WTC11 (cell line): ENCODE measurements at regions not wholly inside any gene's neighbourhood (a gene's known extent, or its start where the extent isn't known, plus 50 kb on each side); places are given as distances from the start of the nearest gene placed in this dataset.

Experiments
- ATAC-seq: fragments of 200-7000 bp; cut with Tn5 transposase; 2 replicates; pipeline ENCODE4 v1.10.0; 2021; ENCODE audit warnings: mild to moderate bottlenecking, moderate library complexity
- CTCF ChIA-PET: fragments of 300-600 bp; sonication (Branson Sonifier 250); formaldehyde crosslinking; loops from one replicate; lab custom pipeline; 2021; ENCODE audit warnings: antibody characterized with exemption; lab: Charles Lee
- POLR2A ChIA-PET: fragments of 350-600 bp; sonication (Branson Sonifier 250); formaldehyde crosslinking; loops from one replicate; lab custom pipeline; 2021; ENCODE audit warnings: antibody characterized with exemption; lab: Charles Lee
- DNase-seq: peaks from one replicate; pipeline ENCODE4 v3.0.0; 2021; ENCODE audit warnings: low spot score
- H3K27ac Mint-ChIP-seq: 2 replicates; pipeline ENCODE4 v1.8.0; 2021; ENCODE audit warnings: mixed read lengths
- H3K27me3 Mint-ChIP-seq: 2 replicates; pipeline ENCODE4 v1.8.0; 2021; ENCODE audit warnings: low read depth, mild to moderate bottlenecking, moderate library complexity, mixed read lengths
- H3K36me3 Mint-ChIP-seq: 2 replicates; pipeline ENCODE4 v1.8.0; 2021; ENCODE audit warnings: mixed read lengths
- H3K4me1 Mint-ChIP-seq: 2 replicates; pipeline ENCODE4 v1.8.0; 2022; ENCODE audit warnings: mixed read lengths
- H3K4me3 Mint-ChIP-seq: 2 replicates; pipeline ENCODE4 v1.8.0; 2021; ENCODE audit warnings: mild to moderate bottlenecking, moderate library complexity, mixed read lengths
- H3K9me3 Mint-ChIP-seq: 2 replicates; pipeline ENCODE4 v1.8.0; 2021; ENCODE audit warnings: mixed read lengths
- GTF2I ChIP-seq: fragments of 250-450 bp; sonication (Bioruptor Pico); conservative IDR thresholded peaks from 2 replicates; pipeline ENCODE4 v1.4.0; 2021; ENCODE audit warnings: mild to moderate bottlenecking
- JUN ChIP-seq: sonication (generic); formaldehyde crosslinking; IDR thresholded peaks from 2 replicates; pipeline ENCODE4 v1.8.0; 2023; ENCODE audit warnings: mild to moderate bottlenecking, missing genetic modification reagents
- MYBL2 ChIP-seq: sonication (generic); formaldehyde crosslinking; IDR thresholded peaks from 2 replicates; pipeline ENCODE4 v1.8.1; 2023; ENCODE audit warnings: mild to moderate bottlenecking, moderate library complexity, missing genetic modification reagents
- NFATC4 ChIP-seq: fragments of 250-450 bp; sonication (Bioruptor Pico); IDR thresholded peaks from 2 replicates; pipeline ENCODE4 v1.9.0; 2021; ENCODE audit warnings: mild to moderate bottlenecking
- NR3C1 ChIP-seq: sonication (generic); formaldehyde crosslinking; conservative IDR thresholded peaks from 2 replicates; pipeline ENCODE4 v1.8.1; 2023; ENCODE audit warnings: low read depth, mild to moderate bottlenecking, missing genetic modification reagents
- OVOL2 ChIP-seq: fragments of 250-450 bp; sonication (Bioruptor Pico); IDR thresholded peaks from 2 replicates; pipeline ENCODE4 v1.9.0; 2021; ENCODE audit warnings: mild to moderate bottlenecking, borderline replicate concordance
- RORB ChIP-seq: fragments of 250-450 bp; sonication (Bioruptor Pico); IDR thresholded peaks from 2 replicates; pipeline ENCODE4 v1.9.0; 2021; ENCODE audit warnings: mild to moderate bottlenecking
- ZBTB21 ChIP-seq: sonication (generic); formaldehyde crosslinking; IDR thresholded peaks from 2 replicates; pipeline ENCODE4 v1.8.1; 2023; ENCODE audit warnings: mild to moderate bottlenecking, missing genetic modification reagents, borderline replicate concordance
- ZNF121 ChIP-seq: sonication (generic); formaldehyde crosslinking; IDR thresholded peaks from 2 replicates; pipeline ENCODE4 v1.8.0; 2023; ENCODE audit warnings: missing genetic modification reagents
- ZNF317 ChIP-seq: sonication (generic); formaldehyde crosslinking; IDR thresholded peaks from 2 replicates; pipeline ENCODE4 v1.8.1; 2023; ENCODE audit warnings: low read depth, mild to moderate bottlenecking, moderate library complexity, missing genetic modification reagents, borderline replicate concordance
- TF ChIP-seq, protein P1 (sequence below): fragments of 250-450 bp; sonication (Bioruptor Pico); IDR thresholded peaks from 2 replicates; pipeline ENCODE4 v1.9.0; 2021; ENCODE audit warnings: mild to moderate bottlenecking
- TF ChIP-seq, protein P2 (sequence below): sonication (generic); formaldehyde crosslinking; IDR thresholded peaks from 2 replicates; pipeline ENCODE4 v1.8.0; 2022; ENCODE audit warnings: mild to moderate bottlenecking, missing genetic modification reagents
- TF ChIP-seq, protein P3 (sequence below): sonication (generic); formaldehyde crosslinking; conservative IDR thresholded peaks from 2 replicates; pipeline ENCODE4 v1.8.1; 2022; ENCODE audit warnings: mild to moderate bottlenecking, missing genetic modification reagents
- TF ChIP-seq, protein P4 (sequence below): sonication (generic); formaldehyde crosslinking; IDR thresholded peaks from 2 replicates; pipeline ENCODE4 v1.8.1; 2022; ENCODE audit warnings: missing genetic modification reagents, borderline replicate concordance
- TF ChIP-seq, protein P5 (sequence below): sonication (generic); formaldehyde crosslinking; conservative IDR thresholded peaks from 2 replicates; pipeline ENCODE4 v1.8.1; 2023; ENCODE audit warnings: mild to moderate bottlenecking, low read depth, missing genetic modification reagents, moderate library complexity
- TF ChIP-seq, protein P6 (sequence below): sonication (generic); formaldehyde crosslinking; IDR thresholded peaks from 2 replicates; pipeline ENCODE4 v1.8.0; 2023; ENCODE audit warnings: mild to moderate bottlenecking, missing genetic modification reagents
- TF ChIP-seq, protein P7 (sequence below): sonication (generic); formaldehyde crosslinking; IDR thresholded peaks from 2 replicates; pipeline ENCODE4 v1.8.0; 2023; ENCODE audit warnings: missing genetic modification reagents
- TF ChIP-seq, protein P8 (sequence below): sonication (generic); formaldehyde crosslinking; IDR thresholded peaks from 2 replicates; pipeline ENCODE4 v1.8.0; 2022; ENCODE audit warnings: mild to moderate bottlenecking, missing genetic modification reagents

DNA sequence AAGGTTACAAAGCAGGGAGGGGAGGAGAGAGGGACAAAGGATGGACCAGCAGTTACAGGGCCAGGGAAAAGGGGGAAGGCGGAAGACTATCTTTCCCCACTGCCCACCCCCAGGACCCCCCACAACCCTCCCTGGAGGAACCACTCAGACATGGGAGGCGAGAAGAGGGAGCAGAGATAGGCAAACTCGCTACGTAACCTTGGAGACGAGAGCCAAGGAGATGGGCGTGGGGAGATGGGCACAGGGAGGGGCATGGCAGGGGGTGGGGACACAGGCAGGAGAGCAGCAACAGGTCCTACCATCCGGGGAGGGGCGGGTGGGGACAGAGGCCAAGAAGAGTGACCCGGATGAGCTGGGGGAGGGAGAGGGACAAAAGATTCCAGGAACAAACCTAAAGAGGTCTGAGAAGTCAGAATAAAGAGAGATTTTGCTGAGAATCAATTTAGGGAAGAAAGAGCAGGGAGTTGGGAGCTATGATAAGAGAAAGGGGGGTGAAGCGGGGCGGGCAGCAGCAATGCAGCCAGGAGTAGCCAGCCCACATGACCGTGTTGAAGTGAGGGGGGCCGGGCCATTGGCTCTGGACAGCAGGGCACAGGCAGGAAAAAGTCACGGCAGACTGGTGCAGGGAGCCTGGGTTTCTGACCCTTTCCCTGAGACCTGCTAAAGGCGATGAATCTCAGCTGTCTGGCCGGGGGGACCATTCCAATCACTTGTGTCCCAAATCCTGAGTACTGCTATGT is 128.4 kb downstream of the BUD13 start:
- TF ChIP-seq ZNF121 (CRISPR knock-in tag) (no peak), NR3C1 (CRISPR knock-in tag) (no peak), OVOL2 (CRISPR knock-in tag) (no peak), RORB (no peak), NFATC4 (CRISPR knock-in tag) (no peak), JUN (CRISPR knock-in tag) (no peak)
- TF ChIP-seq, protein P1, sequence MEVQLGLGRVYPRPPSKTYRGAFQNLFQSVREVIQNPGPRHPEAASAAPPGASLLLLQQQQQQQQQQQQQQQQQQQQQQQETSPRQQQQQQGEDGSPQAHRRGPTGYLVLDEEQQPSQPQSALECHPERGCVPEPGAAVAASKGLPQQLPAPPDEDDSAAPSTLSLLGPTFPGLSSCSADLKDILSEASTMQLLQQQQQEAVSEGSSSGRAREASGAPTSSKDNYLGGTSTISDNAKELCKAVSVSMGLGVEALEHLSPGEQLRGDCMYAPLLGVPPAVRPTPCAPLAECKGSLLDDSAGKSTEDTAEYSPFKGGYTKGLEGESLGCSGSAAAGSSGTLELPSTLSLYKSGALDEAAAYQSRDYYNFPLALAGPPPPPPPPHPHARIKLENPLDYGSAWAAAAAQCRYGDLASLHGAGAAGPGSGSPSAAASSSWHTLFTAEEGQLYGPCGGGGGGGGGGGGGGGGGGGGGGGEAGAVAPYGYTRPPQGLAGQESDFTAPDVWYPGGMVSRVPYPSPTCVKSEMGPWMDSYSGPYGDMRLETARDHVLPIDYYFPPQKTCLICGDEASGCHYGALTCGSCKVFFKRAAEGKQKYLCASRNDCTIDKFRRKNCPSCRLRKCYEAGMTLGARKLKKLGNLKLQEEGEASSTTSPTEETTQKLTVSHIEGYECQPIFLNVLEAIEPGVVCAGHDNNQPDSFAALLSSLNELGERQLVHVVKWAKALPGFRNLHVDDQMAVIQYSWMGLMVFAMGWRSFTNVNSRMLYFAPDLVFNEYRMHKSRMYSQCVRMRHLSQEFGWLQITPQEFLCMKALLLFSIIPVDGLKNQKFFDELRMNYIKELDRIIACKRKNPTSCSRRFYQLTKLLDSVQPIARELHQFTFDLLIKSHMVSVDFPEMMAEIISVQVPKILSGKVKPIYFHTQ (CRISPR knock-in tag), result no peak
- POLR2A ChIA-PET, result no interaction called here
- DNase-seq, result no peak
- no peak for ATAC-seq
- CTCF ChIA-PET, result interaction anchor here (0.5 to 2.4 kb wide), 7 partner anchors 46 to 301 kb away, joined by 3 to 17 read pairs (median 5); no protein-coding TSS in a partner anchor
- Mint-ChIP-seq H3K27me3 (no peaks in the 10 kb centered on the region; the same call in 1 of the 2 replicates), H3K4me1 (peaks cover 2% of the 10 kb centered on the region; the same call in 1 of the 2 replicates), H3K4me3 (no peak overlapping the region), H3K27ac (no peak overlapping the region), H3K36me3 (no peaks in the 10 kb centered on the region), H3K9me3 (peaks cover 5% of the 10 kb centered on the region)

DNA sequence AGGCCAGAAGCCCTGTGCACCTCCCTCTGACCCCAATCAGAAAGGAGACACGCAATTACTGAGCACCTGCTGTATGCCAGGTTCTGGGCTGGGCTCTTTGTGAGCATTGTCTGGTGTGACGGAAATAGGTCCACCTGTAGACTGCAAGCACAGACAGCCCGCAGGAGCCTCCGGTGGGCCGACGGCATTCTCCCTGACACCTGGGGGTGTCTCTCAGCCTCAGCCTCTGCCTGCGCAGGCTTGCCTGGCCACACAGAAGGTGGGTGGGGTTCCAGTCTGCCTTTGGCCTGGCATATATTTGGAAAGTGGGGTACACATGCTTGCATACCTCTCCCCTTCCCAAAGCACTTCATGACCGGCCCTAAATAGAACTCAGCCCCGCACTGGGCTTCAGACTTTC is 129.3 kb downstream of the BUD13 start:
- ATAC-seq (no peak), DNase-seq (no peak)
- no peaks in the 10 kb centered on the region for H3K36me3 Mint-ChIP-seq
- ChIA-PET CTCF (interaction anchor here (1.6 kb wide), 1 partner anchor 285 kb away, joined by 5 read pairs; no protein-coding TSS in a partner anchor), POLR2A (no interaction called here)
- peaks cover 5% of the 10 kb centered on the region for H3K9me3 Mint-ChIP-seq
- H3K27me3 Mint-ChIP-seq, result no peaks in the 10 kb centered on the region; the same call in 1 of the 2 replicates
- H3K4me1 Mint-ChIP-seq, result peaks cover 2% of the 10 kb centered on the region; the same call in 1 of the 2 replicates
- H3K27ac Mint-ChIP-seq, result no peak overlapping the region
- no peak overlapping the region for H3K4me3 Mint-ChIP-seq
- TF ChIP-seq, protein P2, sequence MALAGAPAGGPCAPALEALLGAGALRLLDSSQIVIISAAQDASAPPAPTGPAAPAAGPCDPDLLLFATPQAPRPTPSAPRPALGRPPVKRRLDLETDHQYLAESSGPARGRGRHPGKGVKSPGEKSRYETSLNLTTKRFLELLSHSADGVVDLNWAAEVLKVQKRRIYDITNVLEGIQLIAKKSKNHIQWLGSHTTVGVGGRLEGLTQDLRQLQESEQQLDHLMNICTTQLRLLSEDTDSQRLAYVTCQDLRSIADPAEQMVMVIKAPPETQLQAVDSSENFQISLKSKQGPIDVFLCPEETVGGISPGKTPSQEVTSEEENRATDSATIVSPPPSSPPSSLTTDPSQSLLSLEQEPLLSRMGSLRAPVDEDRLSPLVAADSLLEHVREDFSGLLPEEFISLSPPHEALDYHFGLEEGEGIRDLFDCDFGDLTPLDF (CRISPR knock-in tag), result no peak
- TF ChIP-seq, protein P3, sequence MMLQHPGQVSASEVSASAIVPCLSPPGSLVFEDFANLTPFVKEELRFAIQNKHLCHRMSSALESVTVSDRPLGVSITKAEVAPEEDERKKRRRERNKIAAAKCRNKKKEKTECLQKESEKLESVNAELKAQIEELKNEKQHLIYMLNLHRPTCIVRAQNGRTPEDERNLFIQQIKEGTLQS (CRISPR knock-in tag), result no peak
- TF ChIP-seq, protein P4, sequence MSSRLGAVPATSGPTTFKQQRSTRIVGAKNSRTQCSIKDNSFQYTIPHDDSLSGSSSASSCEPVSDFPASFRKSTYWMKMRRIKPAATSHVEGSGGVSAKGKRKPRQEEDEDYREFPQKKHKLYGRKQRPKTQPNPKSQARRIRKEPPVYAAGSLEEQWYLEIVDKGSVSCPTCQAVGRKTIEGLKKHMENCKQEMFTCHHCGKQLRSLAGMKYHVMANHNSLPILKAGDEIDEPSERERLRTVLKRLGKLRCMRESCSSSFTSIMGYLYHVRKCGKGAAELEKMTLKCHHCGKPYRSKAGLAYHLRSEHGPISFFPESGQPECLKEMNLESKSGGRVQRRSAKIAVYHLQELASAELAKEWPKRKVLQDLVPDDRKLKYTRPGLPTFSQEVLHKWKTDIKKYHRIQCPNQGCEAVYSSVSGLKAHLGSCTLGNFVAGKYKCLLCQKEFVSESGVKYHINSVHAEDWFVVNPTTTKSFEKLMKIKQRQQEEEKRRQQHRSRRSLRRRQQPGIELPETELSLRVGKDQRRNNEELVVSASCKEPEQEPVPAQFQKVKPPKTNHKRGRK (CRISPR knock-in tag), result no peak
- TF ChIP-seq, protein P5, sequence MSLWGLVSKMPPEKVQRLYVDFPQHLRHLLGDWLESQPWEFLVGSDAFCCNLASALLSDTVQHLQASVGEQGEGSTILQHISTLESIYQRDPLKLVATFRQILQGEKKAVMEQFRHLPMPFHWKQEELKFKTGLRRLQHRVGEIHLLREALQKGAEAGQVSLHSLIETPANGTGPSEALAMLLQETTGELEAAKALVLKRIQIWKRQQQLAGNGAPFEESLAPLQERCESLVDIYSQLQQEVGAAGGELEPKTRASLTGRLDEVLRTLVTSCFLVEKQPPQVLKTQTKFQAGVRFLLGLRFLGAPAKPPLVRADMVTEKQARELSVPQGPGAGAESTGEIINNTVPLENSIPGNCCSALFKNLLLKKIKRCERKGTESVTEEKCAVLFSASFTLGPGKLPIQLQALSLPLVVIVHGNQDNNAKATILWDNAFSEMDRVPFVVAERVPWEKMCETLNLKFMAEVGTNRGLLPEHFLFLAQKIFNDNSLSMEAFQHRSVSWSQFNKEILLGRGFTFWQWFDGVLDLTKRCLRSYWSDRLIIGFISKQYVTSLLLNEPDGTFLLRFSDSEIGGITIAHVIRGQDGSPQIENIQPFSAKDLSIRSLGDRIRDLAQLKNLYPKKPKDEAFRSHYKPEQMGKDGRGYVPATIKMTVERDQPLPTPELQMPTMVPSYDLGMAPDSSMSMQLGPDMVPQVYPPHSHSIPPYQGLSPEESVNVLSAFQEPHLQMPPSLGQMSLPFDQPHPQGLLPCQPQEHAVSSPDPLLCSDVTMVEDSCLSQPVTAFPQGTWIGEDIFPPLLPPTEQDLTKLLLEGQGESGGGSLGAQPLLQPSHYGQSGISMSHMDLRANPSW (CRISPR knock-in tag), result no peak
- TF ChIP-seq, protein P6, sequence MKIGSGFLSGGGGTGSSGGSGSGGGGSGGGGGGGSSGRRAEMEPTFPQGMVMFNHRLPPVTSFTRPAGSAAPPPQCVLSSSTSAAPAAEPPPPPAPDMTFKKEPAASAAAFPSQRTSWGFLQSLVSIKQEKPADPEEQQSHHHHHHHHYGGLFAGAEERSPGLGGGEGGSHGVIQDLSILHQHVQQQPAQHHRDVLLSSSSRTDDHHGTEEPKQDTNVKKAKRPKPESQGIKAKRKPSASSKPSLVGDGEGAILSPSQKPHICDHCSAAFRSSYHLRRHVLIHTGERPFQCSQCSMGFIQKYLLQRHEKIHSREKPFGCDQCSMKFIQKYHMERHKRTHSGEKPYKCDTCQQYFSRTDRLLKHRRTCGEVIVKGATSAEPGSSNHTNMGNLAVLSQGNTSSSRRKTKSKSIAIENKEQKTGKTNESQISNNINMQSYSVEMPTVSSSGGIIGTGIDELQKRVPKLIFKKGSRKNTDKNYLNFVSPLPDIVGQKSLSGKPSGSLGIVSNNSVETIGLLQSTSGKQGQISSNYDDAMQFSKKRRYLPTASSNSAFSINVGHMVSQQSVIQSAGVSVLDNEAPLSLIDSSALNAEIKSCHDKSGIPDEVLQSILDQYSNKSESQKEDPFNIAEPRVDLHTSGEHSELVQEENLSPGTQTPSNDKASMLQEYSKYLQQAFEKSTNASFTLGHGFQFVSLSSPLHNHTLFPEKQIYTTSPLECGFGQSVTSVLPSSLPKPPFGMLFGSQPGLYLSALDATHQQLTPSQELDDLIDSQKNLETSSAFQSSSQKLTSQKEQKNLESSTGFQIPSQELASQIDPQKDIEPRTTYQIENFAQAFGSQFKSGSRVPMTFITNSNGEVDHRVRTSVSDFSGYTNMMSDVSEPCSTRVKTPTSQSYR, result no peak
- TF ChIP-seq ZNF121 (CRISPR knock-in tag) (no peak), MYBL2 (CRISPR knock-in tag) (no peak), JUN (CRISPR knock-in tag) (no peak), ZBTB21 (CRISPR knock-in tag) (no peak), ZNF317 (no peak), GTF2I (CRISPR knock-in tag) (no peak)
- TF ChIP-seq, protein P7, sequence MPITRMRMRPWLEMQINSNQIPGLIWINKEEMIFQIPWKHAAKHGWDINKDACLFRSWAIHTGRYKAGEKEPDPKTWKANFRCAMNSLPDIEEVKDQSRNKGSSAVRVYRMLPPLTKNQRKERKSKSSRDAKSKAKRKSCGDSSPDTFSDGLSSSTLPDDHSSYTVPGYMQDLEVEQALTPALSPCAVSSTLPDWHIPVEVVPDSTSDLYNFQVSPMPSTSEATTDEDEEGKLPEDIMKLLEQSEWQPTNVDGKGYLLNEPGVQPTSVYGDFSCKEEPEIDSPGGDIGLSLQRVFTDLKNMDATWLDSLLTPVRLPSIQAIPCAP (CRISPR knock-in tag), result no peak
- TF ChIP-seq, protein P8, sequence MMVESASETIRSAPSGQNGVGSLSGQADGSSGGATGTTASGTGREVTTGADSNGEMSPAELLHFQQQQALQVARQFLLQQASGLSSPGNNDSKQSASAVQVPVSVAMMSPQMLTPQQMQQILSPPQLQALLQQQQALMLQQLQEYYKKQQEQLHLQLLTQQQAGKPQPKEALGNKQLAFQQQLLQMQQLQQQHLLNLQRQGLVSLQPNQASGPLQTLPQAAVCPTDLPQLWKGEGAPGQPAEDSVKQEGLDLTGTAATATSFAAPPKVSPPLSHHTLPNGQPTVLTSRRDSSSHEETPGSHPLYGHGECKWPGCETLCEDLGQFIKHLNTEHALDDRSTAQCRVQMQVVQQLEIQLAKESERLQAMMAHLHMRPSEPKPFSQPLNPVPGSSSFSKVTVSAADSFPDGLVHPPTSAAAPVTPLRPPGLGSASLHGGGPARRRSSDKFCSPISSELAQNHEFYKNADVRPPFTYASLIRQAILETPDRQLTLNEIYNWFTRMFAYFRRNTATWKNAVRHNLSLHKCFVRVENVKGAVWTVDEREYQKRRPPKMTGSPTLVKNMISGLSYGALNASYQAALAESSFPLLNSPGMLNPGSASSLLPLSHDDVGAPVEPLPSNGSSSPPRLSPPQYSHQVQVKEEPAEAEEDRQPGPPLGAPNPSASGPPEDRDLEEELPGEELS, result no peak
